Progenitor cell of endocrine pancreas (in vitro differentiated cells): ENCODE measurements at regions not wholly inside any gene's neighbourhood (a gene's known extent, or its start where the extent isn't known, plus 50 kb on each side); places are given as distances from the start of the nearest gene placed in this dataset.

ENCODE experiments used
- DNase-seq: peaks from one replicate; pipeline ENCODE4 v3.0.0; 2021; ENCODE audit warnings: low spot score; ENCODE audit not compliant: unreplicated experiment
- H3K27ac Mint-ChIP-seq: 2 replicates; pipeline ENCODE4 v1.8.0; 2021; ENCODE audit warnings: mild to moderate bottlenecking, moderate library complexity, mixed read lengths
- H3K27me3 Mint-ChIP-seq: 2 replicates; pipeline ENCODE4 v1.8.0; 2021; ENCODE audit warnings: mixed read lengths
- H3K36me3 Mint-ChIP-seq: 2 replicates; pipeline ENCODE4 v1.8.0; 2022; ENCODE audit warnings: mixed read lengths; ENCODE audit not compliant: insufficient read depth
- H3K4me1 Mint-ChIP-seq: 2 replicates; pipeline ENCODE4 v1.8.0; 2021; ENCODE audit warnings: low read depth, mixed read lengths
- H3K4me3 Mint-ChIP-seq: 2 replicates; pipeline ENCODE4 v1.8.0; 2021; ENCODE audit warnings: low read depth, mild to moderate bottlenecking, moderate library complexity, mixed read lengths
- H3K9me3 Mint-ChIP-seq: 2 replicates; pipeline ENCODE4 v1.8.0; 2021; ENCODE audit warnings: low read depth, mixed read lengths
- TF ChIP-seq, protein P1 (sequence below): fragments of 200-600 bp; sonication (generic); IDR thresholded peaks from one replicate; pipeline ENCODE4 v1.5.0; 2021; ENCODE audit warnings: antibody characterized with exemption, mild to moderate bottlenecking; ENCODE audit not compliant: unreplicated experiment

DNA sequence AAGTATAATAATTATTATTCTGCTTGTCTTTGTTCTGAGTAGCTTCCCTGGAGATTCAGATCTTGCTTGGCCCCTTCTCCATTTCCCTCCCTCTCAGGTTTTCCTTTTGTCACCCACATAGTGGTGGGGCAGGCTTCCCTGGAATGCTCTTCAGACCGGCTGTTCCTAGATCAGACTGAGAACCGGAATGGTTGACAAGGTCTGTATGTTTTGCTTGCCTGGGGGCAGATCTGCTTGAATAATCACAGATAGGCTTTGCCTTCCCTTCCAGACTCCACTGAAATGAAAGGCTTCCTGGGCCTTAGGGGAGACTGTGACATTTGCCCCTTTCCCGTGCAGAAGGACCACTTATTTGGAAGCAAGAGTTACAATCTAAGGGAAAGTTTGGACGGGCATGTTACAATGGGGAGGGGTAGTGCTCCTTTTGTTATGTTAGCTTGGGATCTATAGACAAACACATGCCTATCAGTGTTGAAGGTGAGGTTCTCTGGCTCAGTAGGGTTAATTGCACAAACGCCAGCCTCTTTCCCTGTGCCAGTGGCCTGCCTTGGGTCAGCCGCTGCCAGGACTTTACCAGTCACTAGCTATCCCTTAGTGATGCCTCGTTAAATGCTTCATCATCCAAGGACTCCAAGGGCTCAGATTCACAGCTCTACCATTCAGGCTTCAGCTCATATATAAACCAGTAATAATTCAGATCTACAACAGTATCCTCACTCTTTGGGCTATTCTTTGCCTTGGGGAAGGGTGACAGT is 178.6 kb downstream of the SNAPC1 start:
- Mint-ChIP-seq H3K4me3 (no peak overlapping the region), H3K27me3 (peaks cover 6% of the 10 kb centered on the region), H3K36me3 (no peaks in the 10 kb centered on the region), H3K9me3 (peaks cover 9% of the 10 kb centered on the region), H3K27ac (no peak overlapping the region), H3K4me1 (peaks cover 9% of the 10 kb centered on the region)
- TF ChIP-seq, protein P1, sequence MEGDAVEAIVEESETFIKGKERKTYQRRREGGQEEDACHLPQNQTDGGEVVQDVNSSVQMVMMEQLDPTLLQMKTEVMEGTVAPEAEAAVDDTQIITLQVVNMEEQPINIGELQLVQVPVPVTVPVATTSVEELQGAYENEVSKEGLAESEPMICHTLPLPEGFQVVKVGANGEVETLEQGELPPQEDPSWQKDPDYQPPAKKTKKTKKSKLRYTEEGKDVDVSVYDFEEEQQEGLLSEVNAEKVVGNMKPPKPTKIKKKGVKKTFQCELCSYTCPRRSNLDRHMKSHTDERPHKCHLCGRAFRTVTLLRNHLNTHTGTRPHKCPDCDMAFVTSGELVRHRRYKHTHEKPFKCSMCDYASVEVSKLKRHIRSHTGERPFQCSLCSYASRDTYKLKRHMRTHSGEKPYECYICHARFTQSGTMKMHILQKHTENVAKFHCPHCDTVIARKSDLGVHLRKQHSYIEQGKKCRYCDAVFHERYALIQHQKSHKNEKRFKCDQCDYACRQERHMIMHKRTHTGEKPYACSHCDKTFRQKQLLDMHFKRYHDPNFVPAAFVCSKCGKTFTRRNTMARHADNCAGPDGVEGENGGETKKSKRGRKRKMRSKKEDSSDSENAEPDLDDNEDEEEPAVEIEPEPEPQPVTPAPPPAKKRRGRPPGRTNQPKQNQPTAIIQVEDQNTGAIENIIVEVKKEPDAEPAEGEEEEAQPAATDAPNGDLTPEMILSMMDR = no peak
- no peak for DNase-seq

- peaks cover 6% of the 10 kb centered on the region for H3K27me3 Mint-ChIP-seq
- no peak for DNase-seq
- H3K27ac Mint-ChIP-seq = peak overlapping the region; percentile 65
- TF ChIP-seq, protein P1 = no peak
- H3K4me1 Mint-ChIP-seq = peaks cover 9% of the 10 kb centered on the region
- H3K9me3 Mint-ChIP-seq = peaks cover 9% of the 10 kb centered on the region
- H3K36me3 Mint-ChIP-seq = no peaks in the 10 kb centered on the region
- no peak overlapping the region for H3K4me3 Mint-ChIP-seq
Observed at GRCh38 chr14:61941421-61942150, 179.4 kb downstream of the SNAPC1 start.

DNA sequence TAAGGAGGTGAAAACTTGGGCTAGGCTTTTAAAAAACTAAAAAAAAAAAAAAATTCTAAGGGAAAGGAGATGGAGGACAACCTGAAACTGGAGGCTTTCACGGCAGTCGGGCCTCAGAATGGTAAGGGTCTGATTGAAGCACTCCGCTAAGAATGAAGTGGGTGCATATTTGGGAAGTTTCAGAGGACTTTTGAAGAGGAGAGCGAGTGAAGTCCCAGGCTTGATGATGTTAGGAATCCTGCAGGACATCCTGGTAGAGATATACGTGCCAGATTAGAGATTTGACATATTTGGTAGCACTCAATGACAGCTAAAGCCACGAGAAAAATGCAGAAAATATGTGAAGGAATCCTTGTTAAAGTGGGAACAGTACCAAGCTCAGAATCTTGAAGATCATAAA is 186.2 kb downstream of the SNAPC1 start:
- Mint-ChIP-seq H3K4me1 (no peaks in the 10 kb centered on the region), H3K9me3 (peaks cover 9% of the 10 kb centered on the region), H3K4me3 (no peak overlapping the region), H3K36me3 (no peaks in the 10 kb centered on the region), H3K27ac (no peak overlapping the region), H3K27me3 (peaks cover 8% of the 10 kb centered on the region)
- no peak for DNase-seq
- TF ChIP-seq, protein P1 = no peak

GRCh38 chr14:61950340-61950739 is 188.1 kb downstream of the SNAPC1 start:
- TF ChIP-seq, protein P1 = no peak
- peaks cover 8% of the 10 kb centered on the region for H3K27me3 Mint-ChIP-seq
- no peak for DNase-seq
- no peaks in the 10 kb centered on the region for H3K9me3 Mint-ChIP-seq
- no peaks in the 10 kb centered on the region for H3K4me1 Mint-ChIP-seq
- no peak overlapping the region for H3K4me3 Mint-ChIP-seq
- no peaks in the 10 kb centered on the region for H3K36me3 Mint-ChIP-seq
- H3K27ac Mint-ChIP-seq = no peak overlapping the region

DNA sequence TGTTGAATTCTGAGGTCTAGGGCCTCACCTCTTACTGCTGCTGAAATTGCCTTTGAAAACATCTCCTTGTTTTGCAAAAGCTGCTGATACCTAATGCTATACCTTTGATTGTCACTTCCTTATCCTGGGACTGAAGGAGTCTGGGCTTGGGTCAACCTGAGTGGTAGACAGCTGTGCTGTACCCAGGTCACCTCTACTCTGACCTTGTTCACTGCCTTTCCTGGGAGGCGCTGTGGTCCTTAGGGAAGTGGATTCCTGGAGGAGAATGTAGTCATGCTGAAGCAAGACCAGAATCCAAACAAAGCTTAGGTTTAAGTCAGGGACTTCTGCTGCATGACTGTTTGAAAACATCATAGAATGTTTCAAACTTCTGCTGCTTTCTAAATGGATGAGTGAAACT is 191.4 kb downstream of the SNAPC1 start:
- H3K36me3 Mint-ChIP-seq = no peaks in the 10 kb centered on the region
- H3K9me3 Mint-ChIP-seq = peaks cover 12% of the 10 kb centered on the region
- H3K4me3 Mint-ChIP-seq = no peak overlapping the region
- peaks cover under 1% of the 10 kb centered on the region for H3K27me3 Mint-ChIP-seq
- TF ChIP-seq, protein P1 = no peak
- no peak overlapping the region for H3K27ac Mint-ChIP-seq
- H3K4me1 Mint-ChIP-seq = no peaks in the 10 kb centered on the region
- no peak for DNase-seq
